HG03439 (cell line): ENCODE measurements at regions not wholly inside any gene's neighbourhood (a gene's known extent, or its start where the extent isn't known, plus 50 kb on each side); places are given as distances from the start of the nearest gene placed in this dataset.

Source experiments
- ATAC-seq: cut with Tn5 transposase; IDR thresholded peaks from one replicate; pipeline ENCODE4 v1.9.1; 2021; ENCODE audit warnings: mild to moderate bottlenecking, moderate library complexity; ENCODE audit not compliant: unreplicated experiment

GRCh38 chr1:181255270-181255929 lies 166.9 kb downstream of the IER5 start:
- no peak for ATAC-seq

- ATAC-seq: no peak
Observed at GRCh38 chr1:181257117-181257516, 168.6 kb downstream of the IER5 start.

GRCh38 chr1:181259026-181259745 lies 170.7 kb downstream of the IER5 start:
- no peak for ATAC-seq

GRCh38 chr1:181260271-181260670 lies 171.8 kb downstream of the IER5 start:
- no peak for ATAC-seq

GRCh38 chr1:181260994-181261393 lies 172.5 kb downstream of the IER5 start:
- no peak for ATAC-seq

GRCh38 chr1:181262069-181262468 lies 173.6 kb downstream of the IER5 start:
- ATAC-seq: no peak

GRCh38 chr1:181263444-181263843 lies 174.9 kb downstream of the IER5 start:
- ATAC-seq: no peak

GRCh38 chr1:181264821-181265220 lies 176.3 kb downstream of the IER5 start:
- no peak for ATAC-seq

GRCh38 chr1:181284978-181285377 lies 196.5 kb downstream of the IER5 start:
- ATAC-seq: no peak

GRCh38 chr1:181295217-181295616 lies 188.1 kb upstream of the CACNA1E start:
- no peak for ATAC-seq

- ATAC-seq: no peak
Observed at GRCh38 chr1:181296180-181296579, 187.1 kb upstream of the CACNA1E start.

GRCh38 chr1:181308098-181308497 lies 175.2 kb upstream of the CACNA1E start:
- ATAC-seq: no peak

- no peak for ATAC-seq
Observed at GRCh38 chr1:181310560-181310959, 172.8 kb upstream of the CACNA1E start.

GRCh38 chr1:181312946-181313345 lies 170.4 kb upstream of the CACNA1E start:
- no peak for ATAC-seq

GRCh38 chr1:181313466-181313865 lies 169.9 kb upstream of the CACNA1E start:
- no peak for ATAC-seq

- no peak for ATAC-seq
Observed at GRCh38 chr1:181314010-181314409, 169.3 kb upstream of the CACNA1E start.

- ATAC-seq: no peak
Observed at GRCh38 chr1:181314959-181315358, 168.4 kb upstream of the CACNA1E start.

- ATAC-seq: no peak
Observed at GRCh38 chr1:181317261-181317930, 165.9 kb upstream of the CACNA1E start.

- no peak for ATAC-seq
Observed at GRCh38 chr1:181318022-181318857, 165.1 kb upstream of the CACNA1E start.

- ATAC-seq: no peak
Observed at GRCh38 chr1:181318858-181319235, 164.5 kb upstream of the CACNA1E start.

- ATAC-seq: no peak
Observed at GRCh38 chr1:181319907-181320306, 163.4 kb upstream of the CACNA1E start.
